ENCODE measurements at regions not wholly inside any gene's neighbourhood (a gene's known extent, or its start where the extent isn't known, plus 50 kb on each side); places are given as distances from the start of the nearest gene placed in this dataset.

GRCh38 chr13:83622422-83622784 lies 259.9 kb downstream of the SLITRK1 start:
- DNase-seq (ENCODE audit: low spot score), result no peak
- intact Hi-C loops (cut with DNase I), result loop anchor here in 1 of 2 donors (1.0 kb wide), 1 partner anchor 35 kb away; no protein-coding TSS in a partner anchor

- intact Hi-C loops (cut with DNase I), result loop anchor here in 1 of 2 donors (1.0 kb wide), 1 partner anchor 35 kb away; no protein-coding TSS in a partner anchor
- no peak for DNase-seq (ENCODE audit: low spot score)
Observed at GRCh38 chr13:83621765-83622421, 260.4 kb downstream of the SLITRK1 start.

- intact Hi-C loops (cut with DNase I), result no loop called here
- DNase-seq (ENCODE audit: low spot score), result no peak
Observed at GRCh38 chr13:83620530-83621220, 261.6 kb downstream of the SLITRK1 start.

- DNase-seq (ENCODE audit: low spot score), result no peak
- intact Hi-C loops (cut with DNase I), result no loop called here
Observed at GRCh38 chr13:83618966-83619365, 263.3 kb downstream of the SLITRK1 start.

GRCh38 chr13:83613524-83613923 lies 268.8 kb downstream of the SLITRK1 start:
- DNase-seq (ENCODE audit: low spot score), result no peak
- intact Hi-C loops (cut with DNase I), result no loop called here

GRCh38 chr13:83601539-83601938 lies 280.7 kb downstream of the SLITRK1 start:
- no peak for DNase-seq (ENCODE audit: low spot score)
- intact Hi-C loops (cut with DNase I), result no loop called here

- intact Hi-C loops (cut with DNase I), result no loop called here
- no peak for DNase-seq (ENCODE audit: low spot score)
Observed at GRCh38 chr13:83592095-83592494, 290.2 kb downstream of the SLITRK1 start.

GRCh38 chr13:83589814-83590213 lies 292.5 kb downstream of the SLITRK1 start:
- intact Hi-C loops (cut with DNase I), result no loop called here
- DNase-seq (ENCODE audit: low spot score), result no peak

GRCh38 chr13:83577183-83577582 lies 305.1 kb downstream of the SLITRK1 start:
- DNase-seq (ENCODE audit: low spot score), result no peak
- intact Hi-C loops (cut with DNase I), result no loop called here

GRCh38 chr13:83568019-83568418 lies 314.3 kb downstream of the SLITRK1 start:
- DNase-seq (ENCODE audit: low spot score), result no peak
- intact Hi-C loops (cut with DNase I), result no loop called here

- DNase-seq (ENCODE audit: low spot score), result no peak
- intact Hi-C loops (cut with DNase I), result no loop called here
Observed at GRCh38 chr13:83563499-83563898, 318.8 kb downstream of the SLITRK1 start.

GRCh38 chr13:83557845-83558244 lies 324.4 kb downstream of the SLITRK1 start:
- intact Hi-C loops (cut with DNase I), result no loop called here
- no peak for DNase-seq (ENCODE audit: low spot score)

GRCh38 chr13:83549671-83550070 lies 332.6 kb downstream of the SLITRK1 start:
- intact Hi-C loops (cut with DNase I), result no loop called here
- no peak for DNase-seq (ENCODE audit: low spot score)

- DNase-seq (ENCODE audit: low spot score), result no peak
- intact Hi-C loops (cut with DNase I), result no loop called here
Observed at GRCh38 chr13:83547043-83547442, 335.2 kb downstream of the SLITRK1 start.

GRCh38 chr13:83546476-83546875 lies 335.8 kb downstream of the SLITRK1 start:
- no peak for DNase-seq (ENCODE audit: low spot score)
- intact Hi-C loops (cut with DNase I), result no loop called here

- intact Hi-C loops (cut with DNase I), result no loop called here
Observed at GRCh38 chr13:83538636-83539035, 343.6 kb downstream of the SLITRK1 start.

GRCh38 chr13:83536941-83537340 lies 345.3 kb downstream of the SLITRK1 start:
- intact Hi-C loops (cut with DNase I), result no loop called here
- no peak for DNase-seq (ENCODE audit: low spot score)

More at GRCh38 chr13:83538636-83539035, 343.6 kb downstream of the SLITRK1 start:
- no peak for DNase-seq (ENCODE audit: low spot score)

- DNase-seq (ENCODE audit: low spot score), result no peak
- intact Hi-C loops (cut with DNase I), result no loop called here
Observed at GRCh38 chr13:83536153-83536552, 346.1 kb downstream of the SLITRK1 start.

GRCh38 chr13:83532809-83533208 lies 349.5 kb downstream of the SLITRK1 start:
- intact Hi-C loops (cut with DNase I), result no loop called here
- DNase-seq (ENCODE audit: low spot score), result no peak

GRCh38 chr13:83531022-83531421 lies 351.3 kb downstream of the SLITRK1 start:
- DNase-seq (ENCODE audit: low spot score), result no peak
- intact Hi-C loops (cut with DNase I), result no loop called here

- intact Hi-C loops (cut with DNase I), result no loop called here
- DNase-seq (ENCODE audit: low spot score), result no peak
Observed at GRCh38 chr13:83516781-83517180, 365.5 kb downstream of the SLITRK1 start.
